ENCODE measurements at regions not wholly inside any gene's neighbourhood (a gene's known extent, or its start where the extent isn't known, plus 50 kb on each side); places are given as distances from the start of the nearest gene placed in this dataset.
"Not testable (repeated sequence)": the region's sequence is repeated elsewhere in the genome, so short reads cannot be mapped to it uniquely, and the experiment has no call there.

GRCh38 chr22:25409240-25409639 is 155.2 kb upstream of the GRK3 start:
- Histone ChIP-seq H3K36me3 (no peaks in the 10 kb centered on the region), H3K4me1 (peaks cover 0 to 7% (median 0%) of the 10 kb centered on the region in 4 donors), H3K9me3 (no peaks in the 10 kb centered on the region), H3K4me3 (no peak overlapping the region), H3K27ac (no peak overlapping the region), H3K27me3 (no peaks in the 10 kb centered on the region)
- ATAC-seq = peak; percentile 3 to 65 (median 29)
- intact Hi-C loops (cut with DNase I) = no loop called here
- DNase-seq = no peak
- 83% methylated on average over 1 of the region's 3 CpGs for WGBS (ENCODE audit: insufficient coverage, low coverage, low lambda C conversion rate, missing lambda C conversion rate)
- TF ChIP-seq CTCF (IDR thresholded peaks at IDR 0.05) = no peak
- no peak for TF ChIP-seq POLR2A (IDR thresholded peaks at IDR 0.05)

- ATAC-seq (no peak), DNase-seq (no peak)
- Histone ChIP-seq H3K36me3 (no peaks in the 10 kb centered on the region), H3K27ac (no peak overlapping the region), H3K27me3 (no peaks in the 10 kb centered on the region), H3K9me3 (no peaks in the 10 kb centered on the region), H3K4me3 (no peak overlapping the region), H3K4me1 (peaks cover 0 to 3% (median 0%) of the 10 kb centered on the region in 4 donors)
- WGBS (ENCODE audit: insufficient coverage, low coverage, low lambda C conversion rate, missing lambda C conversion rate) = 82% methylated on average over 4 of the region's 4 CpGs
- no peak for TF ChIP-seq POLR2A (IDR thresholded peaks at IDR 0.05)
- TF ChIP-seq CTCF (IDR thresholded peaks at IDR 0.05) = no peak
- intact Hi-C loops (cut with DNase I) = no loop called here
Observed at GRCh38 chr22:25410849-25411248, 153.6 kb upstream of the GRK3 start.

GRCh38 chr22:25413620-25414019 is 150.9 kb upstream of the GRK3 start:
- intact Hi-C loops (cut with DNase I) = no loop called here
- Histone ChIP-seq H3K27me3 (no peaks in the 10 kb centered on the region), H3K36me3 (no peaks in the 10 kb centered on the region), H3K4me1 (no peaks in the 10 kb centered on the region), H3K27ac (no peak overlapping the region), H3K4me3 (no peak overlapping the region), H3K9me3 (no peaks in the 10 kb centered on the region)
- ATAC-seq (no peak), DNase-seq (no peak)
- no peak for TF ChIP-seq POLR2A (IDR thresholded peaks at IDR 0.05)
- TF ChIP-seq CTCF (IDR thresholded peaks at IDR 0.05) = no peak
- 83% methylated on average over 1 of the region's 1 CpG for WGBS (ENCODE audit: insufficient coverage, low coverage, low lambda C conversion rate, missing lambda C conversion rate)

GRCh38 chr22:25415731-25416130 is 148.7 kb upstream of the GRK3 start:
- intact Hi-C loops (cut with DNase I); DNase-seq: not testable (repeated sequence)
- WGBS (ENCODE audit: insufficient coverage, low coverage, low lambda C conversion rate, missing lambda C conversion rate) = 86% methylated on average over 1 of the region's 4 CpGs

GRCh38 chr22:25417826-25418225 is 146.6 kb upstream of the GRK3 start:
- H3K27ac ChIP-seq; H3K4me1 ChIP-seq; intact Hi-C loops (cut with DNase I); ATAC-seq; H3K9me3 ChIP-seq; DNase-seq; H3K4me3 ChIP-seq; H3K36me3 ChIP-seq: not testable (repeated sequence)
- H3K27me3 ChIP-seq = peaks cover 0 to 12% of the 10 kb centered on the region in 2 donors
- WGBS (ENCODE audit: insufficient coverage, low coverage, low lambda C conversion rate, missing lambda C conversion rate) = 91% methylated on average over 2 of the region's 2 CpGs

More at GRCh38 chr22:25415731-25416130, 148.7 kb upstream of the GRK3 start:
- not testable (repeated sequence) for H3K36me3 ChIP-seq, H3K27ac ChIP-seq, H3K4me3 ChIP-seq, H3K9me3 ChIP-seq, H3K27me3 ChIP-seq, H3K4me1 ChIP-seq, ATAC-seq
